Epithelial cell of proximal tubule (primary cell): ENCODE measurements at regions not wholly inside any gene's neighbourhood (a gene's known extent, or its start where the extent isn't known, plus 50 kb on each side); places are given as distances from the start of the nearest gene placed in this dataset.
"Not testable (repeated sequence)": the region's sequence is repeated elsewhere in the genome, so short reads cannot be mapped to it uniquely, and the experiment has no call there.

ENCODE experiments used
- DNase-seq: peaks from one replicate; pipeline ENCODE4 v3.0.0-alpha.2; 2011; ENCODE audit warnings: low read depth
- H3K4me3 ChIP-seq: 2 replicates; pipeline ENCODE4 v1.5.1; 2011; ENCODE audit warnings: low read depth, mild to moderate bottlenecking, low read length
- CTCF ChIP-seq: conservative IDR thresholded peaks from 2 replicates; pipeline ENCODE4 v1.5.1; 2012; ENCODE audit warnings: low read depth, mild to moderate bottlenecking, low read length

DNA sequence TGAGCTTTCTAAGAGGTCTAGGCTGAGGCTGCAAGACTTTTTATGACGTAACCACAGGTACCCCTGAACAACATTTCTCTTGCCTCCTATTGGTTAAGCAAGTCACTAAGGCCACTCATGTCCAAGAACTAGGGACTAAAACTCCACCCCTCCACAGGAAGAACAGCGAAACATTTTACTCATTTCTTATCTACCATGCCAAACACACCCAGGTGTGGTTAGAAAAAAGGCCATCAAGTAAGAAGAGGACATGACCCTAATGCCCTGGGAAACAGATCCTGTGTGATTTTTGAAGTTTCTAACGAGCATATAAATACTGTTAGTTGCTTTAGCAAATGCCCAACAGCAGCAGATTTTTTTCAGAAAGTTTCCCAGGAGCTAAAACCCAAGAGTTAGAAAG lies 282.4 kb upstream of the DYNLRB2 start:
- no peak for TF ChIP-seq CTCF
- H3K4me3 ChIP-seq: no peak overlapping the region
- DNase-seq: no peak

DNA sequence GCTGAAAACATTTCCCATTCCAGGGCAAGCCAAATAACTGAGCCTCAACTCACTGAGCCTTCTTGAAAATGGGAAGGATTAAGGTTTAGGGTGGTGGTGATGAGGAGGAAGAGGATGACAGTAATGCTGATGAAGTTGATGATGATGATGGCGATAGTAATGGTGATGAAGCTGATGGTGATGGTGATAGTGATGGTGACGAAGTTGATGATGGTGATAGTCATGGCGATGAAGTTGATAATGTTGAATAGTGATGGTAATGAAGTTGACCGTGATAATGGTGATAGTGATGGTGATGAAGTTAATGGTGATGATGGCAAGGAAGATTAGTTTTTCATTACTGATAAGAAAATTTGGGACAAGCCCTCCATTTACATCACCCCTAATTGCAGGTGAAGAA lies 285.8 kb upstream of the DYNLRB2 start:
- DNase-seq: no peak
- TF ChIP-seq CTCF: no peak

GRCh38 chr16:80253741-80254140 lies 287.1 kb upstream of the DYNLRB2 start:
- no peak overlapping the region for H3K4me3 ChIP-seq

More for the DNA sequence above, 285.8 kb upstream of the DYNLRB2 start:
- no peak overlapping the region for H3K4me3 ChIP-seq

GRCh38 chr16:80250381-80250780 lies 290.4 kb upstream of the DYNLRB2 start:
- DNase-seq: no peak
- TF ChIP-seq CTCF: no peak

More at GRCh38 chr16:80253741-80254140, 287.1 kb upstream of the DYNLRB2 start:
- no peak for DNase-seq
- TF ChIP-seq CTCF: no peak

GRCh38 chr16:80243303-80243702 lies 297.5 kb upstream of the DYNLRB2 start:
- DNase-seq, H3K4me3 ChIP-seq: not testable (repeated sequence)

More at GRCh38 chr16:80250381-80250780, 290.4 kb upstream of the DYNLRB2 start:
- no peak overlapping the region for H3K4me3 ChIP-seq

DNA sequence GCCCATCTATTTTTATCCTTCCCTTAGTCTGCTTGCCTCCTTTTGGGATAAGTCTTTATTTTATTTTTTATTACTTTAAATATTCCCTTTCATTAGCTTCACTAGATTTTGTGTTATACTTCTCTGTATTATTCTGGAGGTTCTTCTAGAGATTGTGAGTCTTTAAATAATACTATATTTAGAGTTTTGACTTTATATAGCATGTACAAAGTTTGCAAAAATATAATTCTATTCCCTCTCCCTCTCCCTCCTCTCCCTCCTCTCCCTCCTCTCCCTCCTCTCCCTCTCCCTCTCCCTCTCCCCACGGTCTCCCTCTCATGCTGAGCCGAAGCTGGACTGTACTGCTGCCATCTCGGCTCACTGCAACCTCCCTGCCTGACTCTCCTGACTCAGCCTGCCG lies 298.5 kb upstream of the DYNLRB2 start:
- DNase-seq, H3K4me3 ChIP-seq: not testable (repeated sequence)

- H3K4me3 ChIP-seq: no peak overlapping the region
- TF ChIP-seq CTCF: no peak
- DNase-seq: no peak
These were observed 307.5 kb upstream of the DYNLRB2 start for GRCh38 chr16:80233097-80233835.

DNA sequence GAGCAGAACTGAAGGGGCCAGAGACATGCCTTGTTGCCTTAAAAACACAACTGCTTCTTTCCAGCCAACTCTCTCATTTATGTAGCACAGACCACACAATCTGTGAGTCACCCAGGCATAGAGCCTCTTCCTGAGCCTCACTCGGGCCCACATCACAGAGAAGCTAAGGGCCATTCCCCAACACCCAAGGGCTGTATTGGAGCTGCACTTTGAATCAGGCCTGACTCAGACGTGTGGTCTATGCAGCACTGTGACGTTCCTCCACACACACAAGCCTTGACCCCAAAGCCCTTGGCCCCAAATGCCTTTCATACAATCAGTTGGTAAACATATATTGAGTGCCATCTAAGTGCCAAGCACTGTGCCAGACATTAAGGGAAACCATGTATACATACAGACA lies 308.9 kb upstream of the DYNLRB2 start:
- H3K4me3 ChIP-seq: no peak overlapping the region
- TF ChIP-seq CTCF: no peak
- DNase-seq: peak; percentile 63
